Neuron (in vitro differentiated cells): ENCODE measurements at regions not wholly inside any gene's neighbourhood (a gene's known extent, or its start where the extent isn't known, plus 50 kb on each side); places are given as distances from the start of the nearest gene placed in this dataset.

Source experiments
- H2AFZ ChIP-seq: one replicate; pipeline ENCODE4 v1.6.1; 2013; ENCODE audit warnings: low read depth, mild to moderate bottlenecking, inconsistent platforms, low read length, moderate library complexity
- H3K27me3 ChIP-seq: one replicate; pipeline ENCODE4 v1.6.1; 2013; ENCODE audit warnings: low read length; ENCODE audit not compliant: insufficient read depth
- H3K36me3 ChIP-seq: one replicate; pipeline ENCODE4 v1.6.1; 2013; ENCODE audit warnings: low read length; ENCODE audit not compliant: insufficient read depth
- H3K4me1 ChIP-seq: one replicate; pipeline ENCODE4 v1.6.1; 2013; ENCODE audit warnings: low read length; ENCODE audit not compliant: insufficient read depth
- H3K4me3 ChIP-seq: 2 replicates; pipeline ENCODE4 v1.5.1; 2013; ENCODE audit warnings: mild to moderate bottlenecking, low read length, moderate library complexity
- H3K9me3 ChIP-seq: one replicate; pipeline ENCODE4 v1.6.1; 2013; ENCODE audit warnings: low read length

- Histone ChIP-seq H3K4me1 (no peaks in the 10 kb centered on the region), H2AFZ (no peak overlapping the region), H3K27me3 (no peaks in the 10 kb centered on the region), H3K9me3 (peaks cover 39% of the 10 kb centered on the region), H3K36me3 (no peaks in the 10 kb centered on the region), H3K4me3 (no peak overlapping the region)
These were observed 963.1 kb downstream of the RPA4 start for GRCh38 chrX:97846718-97847237.

DNA sequence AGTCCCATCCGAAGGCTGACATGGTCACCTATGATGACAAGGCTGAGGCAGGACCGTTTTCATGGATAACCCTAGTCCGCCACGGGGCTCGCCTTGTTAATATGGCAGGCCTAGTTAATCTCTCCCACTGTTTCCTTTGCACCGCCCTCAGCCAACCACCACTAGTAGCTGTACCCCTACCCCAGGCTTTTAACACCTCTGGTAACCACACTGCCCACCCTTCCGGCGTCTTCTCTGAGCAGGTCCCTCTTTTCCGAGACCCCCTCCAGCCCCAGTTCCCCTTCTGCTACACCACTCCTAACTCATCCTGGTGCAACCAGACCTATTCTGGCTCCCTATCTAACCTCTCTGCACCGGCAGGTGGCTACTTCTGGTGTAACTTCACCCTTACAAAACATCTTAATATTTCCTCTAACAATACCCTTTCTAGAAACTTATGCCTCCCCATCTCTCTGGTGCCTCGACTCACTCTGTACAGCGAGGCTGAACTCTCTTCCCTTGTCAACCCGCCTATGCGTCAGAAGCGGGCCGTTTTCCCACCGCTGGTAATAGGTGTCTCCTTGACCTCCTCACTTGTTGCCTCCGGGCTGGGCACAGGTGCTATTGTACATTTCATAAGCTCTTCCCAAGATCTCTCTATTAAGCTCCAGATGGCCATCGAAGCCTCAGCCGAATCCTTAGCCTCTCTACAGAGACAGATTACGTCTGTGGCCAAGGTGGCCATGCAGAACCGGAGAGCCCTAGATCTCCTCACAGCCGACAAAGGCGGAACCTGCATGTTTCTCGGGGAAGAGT lies 964.4 kb downstream of the RPA4 start:
- Histone ChIP-seq H3K36me3 (no peaks in the 10 kb centered on the region), H3K4me3 (no peak overlapping the region), H3K9me3 (peaks cover 31% of the 10 kb centered on the region), H3K27me3 (no peaks in the 10 kb centered on the region), H2AFZ (no peak overlapping the region), H3K4me1 (no peaks in the 10 kb centered on the region)

GRCh38 chrX:97849951-97850350 lies 966.2 kb downstream of the RPA4 start:
- Histone ChIP-seq H3K9me3 (peaks cover 17% of the 10 kb centered on the region), H3K4me3 (no peak overlapping the region), H3K36me3 (no peaks in the 10 kb centered on the region), H2AFZ (no peak overlapping the region), H3K4me1 (no peaks in the 10 kb centered on the region), H3K27me3 (no peaks in the 10 kb centered on the region)

DNA sequence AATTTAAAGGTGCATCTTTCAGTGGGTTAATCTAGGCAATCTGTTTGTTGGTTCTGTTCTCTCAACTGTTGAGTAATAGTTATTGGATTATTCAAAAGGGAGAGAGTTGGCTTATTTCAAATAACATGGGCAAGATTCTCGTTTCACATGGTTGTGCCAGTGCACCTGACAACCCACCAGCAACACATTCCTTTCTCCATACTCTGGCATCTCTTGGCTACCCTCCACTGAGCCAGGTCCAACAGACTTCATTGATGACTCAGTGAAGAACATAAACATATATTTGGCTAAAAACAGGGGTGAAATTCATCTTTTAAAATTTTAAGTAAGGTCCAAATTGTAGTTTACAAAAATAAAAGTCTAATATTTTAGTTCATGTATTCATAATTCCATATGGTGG lies 967.2 kb downstream of the RPA4 start:
- H2AFZ ChIP-seq = no peak overlapping the region
- no peaks in the 10 kb centered on the region for H3K27me3 ChIP-seq
- no peaks in the 10 kb centered on the region for H3K4me1 ChIP-seq
- H3K36me3 ChIP-seq = no peaks in the 10 kb centered on the region
- H3K4me3 ChIP-seq = no peak overlapping the region
- peaks cover 11% of the 10 kb centered on the region for H3K9me3 ChIP-seq

DNA sequence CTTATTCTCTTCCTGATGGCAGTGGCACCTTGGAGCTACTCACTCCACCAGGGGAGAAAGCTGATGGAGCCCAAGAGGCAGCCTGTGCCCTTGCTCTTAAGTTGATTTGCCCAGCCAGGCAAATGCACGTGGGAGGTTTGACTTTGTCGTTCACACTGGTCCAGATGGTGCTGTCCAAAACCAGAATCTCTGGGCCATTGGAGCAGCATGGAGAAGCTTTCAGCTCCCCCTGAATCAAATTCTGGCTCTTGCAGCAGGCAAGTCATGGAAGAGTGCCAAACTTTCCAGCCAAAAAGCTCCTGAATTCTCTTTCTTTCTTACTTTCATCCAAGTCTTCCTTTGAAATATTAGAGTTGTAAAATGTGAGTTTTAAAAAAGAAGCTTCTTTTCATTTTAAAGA lies 970.4 kb downstream of the RPA4 start:
- peaks cover 13% of the 10 kb centered on the region for H3K4me1 ChIP-seq
- no peak overlapping the region for H3K4me3 ChIP-seq
- H2AFZ ChIP-seq = no peak overlapping the region
- H3K27me3 ChIP-seq = no peaks in the 10 kb centered on the region
- H3K9me3 ChIP-seq = no peaks in the 10 kb centered on the region
- no peaks in the 10 kb centered on the region for H3K36me3 ChIP-seq

- Histone ChIP-seq H3K4me1 (peaks cover 49% of the 10 kb centered on the region), H3K27me3 (no peaks in the 10 kb centered on the region), H2AFZ (no peak overlapping the region), H3K36me3 (no peaks in the 10 kb centered on the region), H3K9me3 (no peaks in the 10 kb centered on the region), H3K4me3 (no peak overlapping the region)
These were observed 974.9 kb downstream of the RPA4 start for GRCh38 chrX:97858592-97858991.

DNA sequence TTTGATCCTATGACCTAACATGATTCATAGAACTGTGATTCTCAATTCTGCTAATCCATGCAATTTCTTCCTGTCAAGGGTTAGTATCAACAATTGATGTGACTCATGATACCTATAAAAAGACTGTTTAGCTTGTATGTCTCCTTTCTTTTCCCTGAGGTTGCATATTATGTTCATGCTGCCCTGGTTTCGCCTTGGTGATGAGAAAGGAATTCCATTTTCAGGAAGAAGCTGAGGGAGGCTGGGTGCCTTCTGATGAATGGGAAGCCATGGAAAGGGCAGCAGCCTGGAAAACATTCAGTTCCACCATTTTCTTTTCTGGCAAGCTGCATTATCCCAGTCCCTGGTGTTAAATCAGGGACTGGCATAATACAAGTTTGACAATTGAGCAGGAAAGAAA lies 976.5 kb downstream of the RPA4 start:
- Histone ChIP-seq H3K4me1 (peaks cover 49% of the 10 kb centered on the region), H3K36me3 (no peaks in the 10 kb centered on the region), H2AFZ (no peak overlapping the region), H3K27me3 (no peaks in the 10 kb centered on the region), H3K9me3 (no peaks in the 10 kb centered on the region), H3K4me3 (no peak overlapping the region)

GRCh38 chrX:97863261-97863660 lies 979.6 kb downstream of the RPA4 start:
- Histone ChIP-seq H2AFZ (no peak overlapping the region), H3K36me3 (no peaks in the 10 kb centered on the region), H3K27me3 (no peaks in the 10 kb centered on the region), H3K4me3 (no peak overlapping the region), H3K9me3 (no peaks in the 10 kb centered on the region), H3K4me1 (peaks cover 44% of the 10 kb centered on the region)

GRCh38 chrX:97867266-97867665 lies 983.6 kb downstream of the RPA4 start:
- H3K4me3 ChIP-seq = no peak overlapping the region
- H3K4me1 ChIP-seq = peaks cover 9% of the 10 kb centered on the region
- H3K9me3 ChIP-seq = no peaks in the 10 kb centered on the region
- no peak overlapping the region for H2AFZ ChIP-seq
- no peaks in the 10 kb centered on the region for H3K27me3 ChIP-seq
- no peaks in the 10 kb centered on the region for H3K36me3 ChIP-seq

GRCh38 chrX:97876697-97877407 lies 993.1 kb downstream of the RPA4 start:
- Histone ChIP-seq H3K36me3 (no peaks in the 10 kb centered on the region), H2AFZ (no peak overlapping the region), H3K9me3 (no peaks in the 10 kb centered on the region), H3K27me3 (no peaks in the 10 kb centered on the region), H3K4me1 (no peaks in the 10 kb centered on the region), H3K4me3 (no peak overlapping the region)

DNA sequence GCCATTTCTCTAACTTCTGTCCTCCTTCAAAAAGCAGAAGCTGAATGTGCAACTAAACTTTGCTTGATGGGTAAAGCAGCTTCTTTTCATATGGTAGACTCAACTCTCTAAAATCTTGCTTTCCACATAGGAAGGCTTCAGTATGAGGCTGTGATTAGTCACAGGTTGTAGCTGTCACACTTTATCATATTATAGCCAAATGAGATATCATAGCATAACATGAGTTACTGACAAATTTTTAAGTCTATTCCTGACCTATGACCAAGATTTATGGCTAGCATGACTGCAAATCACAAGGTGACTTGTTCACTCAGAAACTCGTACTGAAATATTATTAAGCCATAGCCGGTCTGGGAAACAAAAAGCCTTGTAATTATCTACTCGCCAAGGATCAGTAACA lies 998.6 kb downstream of the RPA4 start:
- Histone ChIP-seq H3K4me1 (no peaks in the 10 kb centered on the region), H3K9me3 (no peaks in the 10 kb centered on the region), H2AFZ (no peak overlapping the region), H3K36me3 (no peaks in the 10 kb centered on the region), H3K27me3 (no peaks in the 10 kb centered on the region), H3K4me3 (no peak overlapping the region)

DNA sequence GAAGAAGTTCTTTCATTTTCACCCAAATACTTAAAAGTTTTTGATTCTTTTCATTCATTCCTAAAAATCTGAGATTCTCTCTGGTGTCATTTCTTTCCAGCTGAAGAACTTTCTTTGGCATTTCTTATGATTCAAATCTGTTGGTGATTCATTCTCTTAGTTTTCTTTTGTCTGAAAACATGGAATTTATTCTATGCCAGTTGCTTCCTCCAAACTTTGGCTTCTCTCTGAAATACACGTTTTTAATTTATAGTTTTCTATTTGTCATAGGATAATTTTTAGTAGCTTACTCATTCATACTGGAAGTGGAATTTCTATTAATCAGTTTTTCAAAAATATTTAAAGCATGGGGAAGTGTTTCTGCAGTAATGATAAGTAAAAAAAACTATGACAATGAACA lies 1012.0 kb downstream of the RPA4 start:
- Histone ChIP-seq H3K36me3 (no peaks in the 10 kb centered on the region), H3K27me3 (no peaks in the 10 kb centered on the region), H3K9me3 (no peaks in the 10 kb centered on the region), H2AFZ (no peak overlapping the region), H3K4me1 (peaks cover 3% of the 10 kb centered on the region), H3K4me3 (no peak overlapping the region)

DNA sequence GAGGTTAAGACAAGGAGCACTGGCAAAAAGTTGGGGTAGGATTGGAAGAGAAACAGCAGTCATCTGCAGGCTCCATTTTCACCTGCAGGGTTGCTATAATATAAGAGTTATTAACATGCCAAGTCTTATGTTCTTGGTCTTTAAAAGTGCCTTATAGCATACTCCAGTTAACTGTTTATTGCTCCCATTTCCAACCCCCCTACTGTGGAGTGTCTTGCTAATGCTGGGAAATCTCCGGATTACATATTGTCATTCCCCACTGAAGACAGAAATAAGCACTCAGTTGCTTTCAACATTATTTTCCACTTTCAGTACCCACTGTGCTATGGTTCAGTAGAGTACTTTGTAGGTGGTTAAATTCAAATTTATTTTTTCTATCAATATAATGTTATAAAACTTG lies 1014.3 kb downstream of the RPA4 start:
- no peaks in the 10 kb centered on the region for H3K27me3 ChIP-seq
- no peaks in the 10 kb centered on the region for H3K36me3 ChIP-seq
- no peaks in the 10 kb centered on the region for H3K9me3 ChIP-seq

More for the DNA sequence above, 1014.3 kb downstream of the RPA4 start:
- Histone ChIP-seq H2AFZ (no peak overlapping the region), H3K4me3 (no peak overlapping the region), H3K4me1 (peaks cover 3% of the 10 kb centered on the region)
